NCI-H2107 (cell line): ENCODE measurements at regions not wholly inside any gene's neighbourhood (a gene's known extent, or its start where the extent isn't known, plus 50 kb on each side); places are given as distances from the start of the nearest gene placed in this dataset.

ENCODE experiments used
- DNase-seq: peaks from one replicate; lab custom pipeline; 2025; lab: John Stamatoyannopoulos, UW

- no peak for DNase-seq
These were observed 372.4 kb downstream of the TGFB2 start for GRCh38 chr1:218717575-218717974.

DNA sequence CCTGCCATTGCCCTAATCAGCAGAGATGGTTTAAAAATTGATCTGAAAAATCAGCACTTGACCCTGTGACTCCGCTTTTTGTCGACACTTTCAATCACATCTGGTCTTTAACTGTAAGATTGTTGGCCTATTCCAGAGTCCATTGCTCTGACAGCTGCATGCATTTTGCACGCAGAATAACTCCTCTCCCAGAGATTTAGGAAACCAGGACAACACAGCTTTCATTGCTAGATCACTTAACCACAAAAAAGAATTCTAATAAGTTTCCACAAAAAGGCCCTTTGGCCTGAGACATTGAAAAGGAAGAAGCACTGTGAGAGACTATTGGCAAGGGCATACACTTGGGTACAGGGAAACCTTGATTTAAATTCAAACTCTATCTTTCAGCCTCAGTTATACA lies 373.1 kb downstream of the TGFB2 start:
- no peak for DNase-seq

GRCh38 chr1:218718977-218719376 lies 373.8 kb downstream of the TGFB2 start:
- DNase-seq = no peak

- no peak for DNase-seq
These were observed 383.9 kb downstream of the TGFB2 start for GRCh38 chr1:218728898-218729565.

DNA sequence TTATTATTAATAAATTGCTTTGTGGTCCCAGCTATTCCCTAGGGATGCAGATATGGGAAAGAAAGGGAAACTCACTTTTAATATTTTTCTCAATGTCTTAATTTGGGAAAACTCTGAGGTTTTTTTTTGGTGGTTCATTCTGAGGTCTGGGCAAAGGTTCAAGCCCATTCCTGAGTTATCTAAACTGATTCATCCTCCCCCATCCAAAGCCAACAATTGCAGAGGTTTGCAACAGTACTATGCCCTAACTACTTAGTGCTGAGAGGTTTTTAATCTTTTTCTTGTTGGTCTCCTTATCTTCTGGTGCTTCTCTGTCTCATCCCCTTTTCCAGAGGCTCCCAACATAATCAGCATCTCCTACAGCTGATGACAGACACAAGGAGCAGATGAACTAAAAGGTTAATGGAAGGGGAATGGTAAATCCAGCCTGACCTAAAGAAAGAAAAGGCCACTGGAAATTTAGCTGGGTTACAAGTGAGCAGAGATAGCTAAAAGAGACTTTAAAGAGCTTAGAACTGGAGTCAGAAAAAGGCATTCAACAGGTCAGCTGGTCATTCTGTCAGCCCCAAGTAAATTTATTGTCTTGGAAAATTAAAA lies 390.4 kb downstream of the TGFB2 start:
- no peak for DNase-seq

DNA sequence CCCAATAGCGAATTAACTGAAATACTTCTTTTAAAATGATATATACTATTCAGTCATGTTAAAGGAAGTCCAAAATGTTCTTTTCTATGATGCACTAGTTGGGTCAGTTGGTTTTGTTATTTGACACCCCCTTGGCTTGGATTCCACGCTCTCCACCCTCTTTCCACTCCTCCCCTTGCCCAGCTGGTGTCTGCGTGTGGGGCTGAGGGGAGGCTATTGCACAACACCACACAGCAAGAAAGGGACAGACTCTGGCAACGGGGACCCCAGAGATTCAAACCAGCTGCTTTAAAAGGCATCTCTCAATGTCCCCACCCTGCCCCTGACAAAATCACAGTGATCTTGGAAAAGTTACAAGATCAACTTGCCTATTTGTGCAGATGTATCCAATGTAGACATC lies 394.3 kb downstream of the TGFB2 start:
- no peak for DNase-seq

GRCh38 chr1:218741852-218742251 lies 396.7 kb downstream of the TGFB2 start:
- no peak for DNase-seq

DNA sequence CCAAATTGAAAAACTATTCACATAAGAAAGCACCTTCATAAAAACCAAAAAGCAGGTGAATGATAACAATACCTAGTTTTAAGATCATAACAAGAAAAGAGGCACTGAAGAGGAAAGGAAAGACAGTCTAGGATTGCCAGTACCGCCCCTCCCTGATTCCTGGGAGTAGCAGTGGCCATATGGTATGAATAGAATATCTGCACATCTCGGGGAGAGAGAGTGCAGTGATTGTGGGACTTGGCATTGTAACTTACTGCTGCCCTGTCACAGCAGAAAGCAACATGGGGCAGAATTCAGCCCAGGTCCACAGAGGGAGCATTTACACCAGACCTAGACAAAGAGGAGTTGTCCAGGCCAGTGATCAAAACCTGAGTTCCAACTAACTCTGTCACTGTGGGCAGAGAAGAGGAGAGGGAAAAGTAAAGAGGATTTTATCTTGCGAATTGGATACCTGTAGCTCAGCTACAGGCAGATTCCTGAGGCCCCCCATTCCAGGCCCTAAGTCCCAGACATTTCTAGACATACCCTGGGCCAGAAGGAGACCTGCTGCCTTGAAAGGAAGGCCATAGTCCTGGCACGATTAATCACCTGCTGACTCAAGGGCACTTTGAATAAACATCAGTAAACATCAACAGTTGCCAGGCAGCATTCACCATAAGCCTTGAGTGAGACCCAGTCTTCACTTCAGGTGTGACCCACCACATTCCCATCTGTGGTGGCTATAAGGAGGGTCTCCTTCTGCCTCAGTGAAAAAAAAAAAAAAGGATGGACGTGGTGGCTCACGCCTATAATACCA lies 397.5 kb downstream of the TGFB2 start:
- DNase-seq = no peak

DNA sequence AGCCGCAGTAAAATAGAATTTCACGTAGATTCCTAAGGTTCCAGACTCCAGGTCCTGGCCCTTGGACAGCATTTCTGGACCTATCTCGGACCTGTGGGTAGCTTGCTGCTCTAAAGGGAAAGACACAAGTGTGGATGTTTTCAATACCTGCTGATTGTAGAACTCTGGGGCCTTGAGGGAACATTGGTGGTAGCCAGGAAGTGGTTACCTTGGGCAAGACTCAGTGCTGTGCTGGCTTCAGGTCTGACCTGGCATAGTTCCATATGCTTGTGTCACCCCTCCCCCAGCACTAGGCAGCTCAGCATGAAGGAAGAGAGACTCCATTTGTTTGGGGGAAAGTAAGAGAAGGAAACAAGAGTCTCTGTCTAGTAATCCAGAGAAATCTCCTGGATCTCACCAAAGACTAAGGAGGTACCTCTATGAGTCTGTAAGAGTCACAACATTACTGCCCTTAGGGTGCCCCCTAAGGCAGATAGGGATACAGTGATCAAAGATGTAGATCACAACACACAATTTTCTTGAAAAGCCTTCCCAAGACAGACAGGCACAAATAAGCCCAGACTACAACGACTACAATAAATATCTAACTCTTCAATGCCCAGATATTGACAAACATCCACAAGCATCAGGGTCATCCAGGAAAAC lies 398.8 kb downstream of the TGFB2 start:
- no peak for DNase-seq

GRCh38 chr1:218748071-218748470 lies 402.9 kb downstream of the TGFB2 start:
- no peak for DNase-seq

DNA sequence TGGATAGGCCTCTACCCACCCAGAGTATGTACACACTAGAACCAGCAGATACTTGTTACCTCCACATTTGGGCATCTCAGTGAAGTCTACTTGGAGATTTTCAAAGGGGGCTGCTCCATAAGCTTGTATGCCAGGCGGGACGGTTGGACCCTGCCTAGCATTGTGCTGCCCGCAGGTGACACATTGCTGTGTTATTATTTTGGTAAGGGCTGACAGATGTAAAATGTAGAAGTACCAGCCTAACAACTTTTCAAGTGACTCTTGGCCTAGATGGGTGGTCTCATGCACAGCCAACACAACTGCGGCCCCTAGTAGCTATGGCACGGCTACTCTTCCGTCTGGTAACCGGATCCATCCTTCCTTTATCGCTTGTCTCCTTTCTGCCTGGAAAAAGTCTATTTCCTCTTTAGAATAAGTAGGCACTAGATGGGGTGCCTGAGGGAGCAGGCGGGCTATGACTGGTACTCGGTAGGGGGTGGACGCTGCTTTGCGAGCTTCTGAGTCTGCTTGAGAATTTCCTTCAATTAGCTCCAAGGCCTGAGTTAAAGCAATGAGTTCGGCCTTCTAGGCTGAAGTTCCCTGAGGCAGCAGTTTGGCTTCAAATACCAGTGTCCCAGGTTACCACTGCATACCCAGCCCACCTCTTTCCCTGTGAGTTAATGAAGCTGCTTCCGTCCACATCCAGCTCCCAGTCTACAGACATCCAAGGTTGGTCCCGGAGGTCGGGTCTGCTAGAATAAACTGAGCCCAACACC lies 405.3 kb downstream of the TGFB2 start:
- DNase-seq = no peak

DNA sequence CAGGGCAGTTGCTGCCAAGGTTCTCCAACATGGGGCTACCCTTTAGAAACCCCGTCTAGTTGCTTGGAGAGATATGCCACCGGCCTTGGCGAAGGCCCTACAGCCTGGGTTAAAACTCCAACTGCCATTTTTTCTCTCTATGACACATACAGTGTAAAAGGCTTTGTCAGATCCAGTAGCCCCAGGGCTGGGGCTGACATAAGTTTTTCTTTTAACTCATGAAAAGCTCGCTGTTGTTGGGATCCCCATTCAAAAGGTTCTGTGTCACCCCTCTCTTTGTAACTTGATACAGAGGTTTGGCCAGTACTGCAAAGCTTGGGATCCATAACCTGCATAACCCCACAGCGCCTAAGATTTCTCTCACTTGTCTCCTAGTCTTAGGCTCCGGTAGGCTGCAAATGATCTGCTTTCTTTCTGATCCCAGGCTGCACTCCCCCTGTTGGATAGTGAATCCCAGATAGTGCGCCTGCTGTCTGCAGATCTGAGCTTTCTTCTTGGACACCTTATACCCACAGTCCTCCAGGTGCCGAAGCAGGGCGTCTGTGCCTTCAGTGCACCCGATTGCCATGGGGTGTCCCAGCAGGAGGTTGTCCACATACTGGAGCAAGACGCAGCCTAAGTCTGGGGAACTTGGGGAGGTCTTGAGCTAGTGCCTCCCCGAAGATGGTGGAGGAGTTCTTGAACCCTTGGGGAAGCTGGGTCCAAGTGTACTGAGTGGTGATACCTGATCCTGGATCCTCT lies 406.2 kb downstream of the TGFB2 start:
- DNase-seq = no peak

GRCh38 chr1:218752126-218752525 lies 407.0 kb downstream of the TGFB2 start:
- no peak for DNase-seq

DNA sequence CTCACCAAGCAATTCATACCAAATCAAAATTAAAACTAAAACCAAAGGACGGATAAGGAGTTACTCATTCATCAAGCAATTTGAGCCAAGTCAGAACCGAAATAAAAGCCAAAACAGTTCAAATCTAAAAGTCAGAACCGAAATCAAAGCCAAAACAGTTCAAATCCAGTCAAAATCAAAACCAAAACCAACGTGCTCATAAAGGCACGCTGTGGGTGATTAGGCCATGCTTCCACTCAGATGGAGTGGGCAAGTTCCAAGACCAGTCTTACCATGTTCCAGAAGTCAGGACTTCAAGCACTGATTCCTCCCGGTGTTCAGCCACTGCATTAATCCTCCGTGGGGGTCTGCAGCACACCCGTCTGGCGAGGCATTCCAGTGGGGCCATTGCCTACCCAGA lies 409.3 kb downstream of the TGFB2 start:
- no peak for DNase-seq

- no peak for DNase-seq
These were observed 410.0 kb downstream of the TGFB2 start for GRCh38 chr1:218755128-218755527.

GRCh38 chr1:218759795-218760194 lies 413.9 kb upstream of the LYPLAL1 start:
- DNase-seq = no peak

DNA sequence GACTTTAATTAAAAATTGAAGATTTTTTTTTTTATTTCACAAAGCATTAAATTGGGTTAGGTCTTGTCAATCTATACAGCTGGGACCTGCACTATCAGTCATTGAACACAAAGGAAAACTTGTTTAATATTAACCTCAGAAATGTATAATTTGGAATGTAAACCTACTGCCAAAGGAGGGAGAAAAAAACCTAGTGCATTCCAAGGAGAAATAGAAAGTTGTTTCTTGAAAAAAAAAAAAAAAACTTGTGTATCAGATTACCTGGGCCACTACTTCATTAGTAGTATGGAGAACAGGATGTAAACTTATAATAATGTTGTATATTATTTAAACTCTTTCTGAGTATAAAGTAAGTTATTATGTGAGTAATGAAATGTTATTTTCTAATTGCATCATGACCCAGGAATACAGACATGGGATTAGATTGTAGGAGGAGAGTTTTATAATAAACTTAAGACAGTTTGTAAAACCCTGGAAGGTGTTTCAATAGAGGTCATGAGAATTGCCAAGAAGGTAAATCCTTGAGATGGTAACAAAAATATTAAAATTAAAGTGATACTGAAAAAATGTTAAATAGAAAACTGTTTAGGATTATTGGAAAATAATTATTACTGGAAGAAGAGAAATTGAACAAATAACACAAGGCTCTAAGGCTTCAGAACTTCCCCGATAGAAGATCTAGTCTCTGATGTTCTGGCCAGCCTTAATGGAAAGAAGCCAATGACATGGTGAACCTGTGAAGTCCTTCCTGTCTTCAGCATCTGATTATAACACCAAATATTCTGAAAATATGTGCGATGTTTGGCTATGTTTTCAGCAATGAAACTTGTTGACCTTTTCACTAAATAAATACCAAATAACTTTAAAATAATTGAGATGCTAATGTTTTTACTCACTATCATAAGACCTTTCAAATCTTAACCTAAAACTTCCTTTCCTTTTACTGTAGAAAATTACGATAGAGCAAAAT lies 412.8 kb upstream of the LYPLAL1 start:
- no peak for DNase-seq

- no peak for DNase-seq
These were observed 410.1 kb upstream of the LYPLAL1 start for GRCh38 chr1:218763538-218763937.

DNA sequence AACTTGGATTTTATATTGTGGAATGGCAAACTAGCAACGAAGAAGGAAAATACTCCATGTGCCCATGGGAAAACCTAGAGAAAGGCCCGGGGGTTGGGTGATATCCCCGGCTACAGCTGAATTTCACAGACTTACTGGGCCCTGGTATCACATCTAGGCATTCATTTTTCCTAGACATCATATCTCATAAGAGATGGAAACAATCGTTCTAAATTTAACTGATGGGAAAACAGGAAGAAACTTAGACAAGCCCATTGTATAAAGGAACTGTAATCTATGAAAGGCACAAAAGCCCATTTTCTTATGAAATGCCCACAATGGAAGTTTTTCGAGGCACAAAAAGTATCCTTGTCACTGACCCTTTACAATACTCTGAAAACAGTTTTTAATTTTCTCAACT lies 407.9 kb upstream of the LYPLAL1 start:
- no peak for DNase-seq

- no peak for DNase-seq
These were observed 401.7 kb upstream of the LYPLAL1 start for GRCh38 chr1:218771931-218772330.
